GM21723 (cell line): ENCODE measurements at regions not wholly inside any gene's neighbourhood (a gene's known extent, or its start where the extent isn't known, plus 50 kb on each side); places are given as distances from the start of the nearest gene placed in this dataset.
"Not testable (repeated sequence)": the region's sequence is repeated elsewhere in the genome, so short reads cannot be mapped to it uniquely, and the experiment has no call there.

Source experiments
- ATAC-seq: cut with Tn5 transposase; IDR thresholded peaks from one replicate; pipeline ENCODE4 v1.9.1; 2021; ENCODE audit warnings: mild to moderate bottlenecking, moderate library complexity; ENCODE audit not compliant: unreplicated experiment

GRCh38 chr10:15921423-15921945 lies 61.2 kb upstream of the MINDY3 start:
- ATAC-seq: not testable (repeated sequence)

- no peak for ATAC-seq
Observed at GRCh38 chr10:15931376-15931775, 71.1 kb upstream of the MINDY3 start.

GRCh38 chr10:15939543-15939942 lies 79.2 kb upstream of the MINDY3 start:
- ATAC-seq: not testable (repeated sequence)

DNA sequence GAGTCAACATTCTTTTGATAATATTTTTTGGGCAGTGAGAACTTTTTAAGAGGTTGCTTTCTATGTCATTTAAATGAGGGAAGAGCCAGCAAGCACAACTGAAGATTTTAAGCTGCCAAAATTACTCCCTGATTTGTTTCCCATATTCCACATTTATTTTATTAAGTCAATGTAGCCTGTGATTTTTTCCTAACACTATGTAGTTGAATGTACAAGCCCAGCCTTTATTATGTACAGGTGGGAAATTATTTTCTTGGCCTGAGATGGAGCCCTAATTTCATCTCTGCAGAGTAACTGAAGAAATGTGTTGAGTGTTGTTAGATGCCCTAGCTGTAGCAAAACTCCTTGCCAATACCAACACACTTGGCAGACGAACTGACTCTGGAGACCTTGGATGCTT lies 83.1 kb upstream of the MINDY3 start:
- ATAC-seq: no peak

- no peak for ATAC-seq
Observed at GRCh38 chr10:15954188-15954587, 93.9 kb upstream of the MINDY3 start.

DNA sequence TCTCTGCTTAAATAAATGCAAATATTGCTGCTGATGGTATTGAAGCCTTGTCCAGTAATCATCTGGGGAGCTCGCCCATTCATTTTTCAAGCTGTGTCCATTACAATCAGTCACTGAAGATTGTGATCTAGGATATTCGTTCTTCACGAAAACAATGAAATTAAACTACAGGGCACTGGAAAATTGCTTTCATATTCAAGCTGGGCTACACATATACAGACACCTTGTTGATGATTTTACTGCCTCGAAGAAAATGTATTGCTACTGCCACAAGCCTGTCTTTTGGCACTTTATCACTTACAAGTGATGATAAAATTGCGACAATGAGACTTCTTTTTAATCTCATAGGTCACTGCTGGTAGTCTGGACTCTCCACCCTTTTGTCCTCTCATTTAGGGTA lies 100.0 kb upstream of the MINDY3 start:
- ATAC-seq: no peak

DNA sequence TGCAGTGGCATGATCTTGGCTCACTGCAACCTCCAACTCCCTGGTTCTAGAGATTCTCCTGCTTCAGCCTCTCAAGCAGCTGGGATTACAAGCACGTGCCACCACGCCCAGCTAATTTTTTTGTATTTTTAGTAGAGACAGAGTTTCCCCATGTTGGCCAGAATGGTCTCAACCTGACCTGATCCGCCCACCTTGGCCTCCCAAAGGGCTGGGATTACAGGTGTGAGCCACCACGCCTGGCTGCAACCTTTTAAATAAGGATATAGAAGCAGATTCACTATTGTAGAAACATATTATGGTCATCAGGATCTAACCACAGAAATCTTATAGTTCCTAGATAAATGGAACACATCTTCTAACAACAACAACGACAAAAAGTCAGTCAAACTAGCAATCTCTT lies 112.4 kb upstream of the MINDY3 start:
- not testable (repeated sequence) for ATAC-seq

- no peak for ATAC-seq
Observed at GRCh38 chr10:15985690-15986089, 125.4 kb upstream of the MINDY3 start.

- ATAC-seq: no peak
Observed at GRCh38 chr10:15990535-15991129, 130.3 kb upstream of the MINDY3 start.

GRCh38 chr10:15997313-15997712 lies 137.0 kb upstream of the MINDY3 start:
- no peak for ATAC-seq

DNA sequence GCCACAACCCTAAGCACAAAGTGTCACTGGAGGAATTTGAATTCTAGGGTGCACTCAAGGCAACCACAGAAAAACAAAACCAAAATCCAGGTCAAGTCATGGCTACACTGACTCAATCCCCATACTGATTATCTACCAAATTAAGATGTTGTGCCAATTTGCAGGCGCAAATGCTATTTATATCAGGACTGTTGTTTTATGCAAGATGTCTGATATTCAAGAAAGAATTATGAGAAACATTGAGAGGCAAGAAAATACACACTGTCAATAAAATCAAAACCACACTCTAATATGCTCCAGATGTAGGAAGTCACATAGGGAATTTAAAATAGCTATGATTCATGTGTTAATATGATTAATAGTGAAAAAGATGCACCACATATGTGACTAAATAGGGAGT lies 141.3 kb upstream of the MINDY3 start:
- ATAC-seq: no peak

DNA sequence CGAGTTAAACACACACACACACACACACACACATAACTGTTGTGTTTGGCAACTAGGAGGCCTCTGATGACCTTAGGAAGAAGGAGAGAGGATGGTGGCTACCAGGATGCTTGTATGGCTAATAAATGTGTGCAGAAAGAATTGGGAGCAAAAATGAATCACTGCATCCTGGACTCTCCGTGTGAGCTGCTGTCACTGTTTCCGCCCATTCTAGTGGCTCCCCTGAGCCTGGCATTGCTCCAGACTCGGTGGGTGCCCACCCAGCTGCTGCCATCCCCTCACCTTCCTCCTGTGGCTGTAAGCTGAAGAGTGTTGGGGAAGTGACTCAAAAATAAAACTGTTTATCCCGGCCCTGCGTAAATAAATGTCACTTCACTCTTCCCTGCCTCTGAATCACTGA lies 149.5 kb upstream of the MINDY3 start:
- ATAC-seq: no peak

DNA sequence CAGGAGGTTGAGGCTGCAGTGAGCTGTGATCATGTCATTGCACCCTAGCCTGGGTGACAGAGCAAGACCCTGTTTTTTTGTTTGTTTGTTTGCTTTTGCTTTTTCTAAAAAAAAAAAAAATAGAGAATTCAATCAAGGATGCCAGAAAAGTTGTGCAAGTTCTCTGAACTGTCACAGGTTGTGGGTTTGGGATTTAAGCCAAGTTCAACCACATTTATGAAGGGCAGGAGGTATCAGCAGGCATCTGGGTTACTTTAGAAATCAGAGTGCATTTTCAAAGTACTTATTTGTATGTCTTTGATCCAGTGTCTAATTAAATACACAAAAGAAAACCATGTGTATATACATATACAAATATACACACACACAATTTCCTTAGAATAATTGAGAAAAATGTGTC lies 151.2 kb upstream of the MINDY3 start:
- ATAC-seq: no peak

- ATAC-seq: no peak
Observed at GRCh38 chr10:16014469-16014868, 154.2 kb upstream of the MINDY3 start.

- no peak for ATAC-seq
Observed at GRCh38 chr10:16016688-16017087, 156.4 kb upstream of the MINDY3 start.

GRCh38 chr10:16020836-16021235 lies 160.5 kb upstream of the MINDY3 start:
- ATAC-seq: no peak

DNA sequence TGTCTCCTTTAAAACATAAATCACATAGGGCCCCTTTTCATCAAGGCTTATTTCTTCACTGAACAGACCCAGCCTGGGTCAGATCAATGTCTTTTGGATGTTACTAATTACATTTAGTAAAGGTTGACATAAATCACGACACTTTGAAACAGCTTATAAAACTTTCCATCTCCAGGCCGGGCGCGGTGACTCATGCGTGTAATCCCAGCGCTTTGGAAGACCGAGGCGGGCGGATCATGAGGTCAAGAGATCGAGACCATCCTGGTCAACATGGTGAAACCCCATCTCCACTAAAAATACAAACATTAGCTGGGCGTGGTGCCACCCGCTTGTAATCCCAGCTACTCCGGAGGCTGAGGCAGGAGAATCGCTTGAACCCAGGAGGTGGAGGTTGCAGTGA lies 166.5 kb upstream of the MINDY3 start:
- not testable (repeated sequence) for ATAC-seq

GRCh38 chr10:16030562-16030961 lies 170.3 kb upstream of the MINDY3 start:
- no peak for ATAC-seq

GRCh38 chr10:16049050-16049449 lies 188.7 kb upstream of the MINDY3 start:
- no peak for ATAC-seq

GRCh38 chr10:16049782-16050181 lies 189.5 kb upstream of the MINDY3 start:
- no peak for ATAC-seq

GRCh38 chr10:16063350-16063749 lies 203.0 kb upstream of the MINDY3 start:
- ATAC-seq: no peak

- ATAC-seq: not testable (repeated sequence)
Observed at GRCh38 chr10:16083551-16083950, 223.2 kb upstream of the MINDY3 start.

DNA sequence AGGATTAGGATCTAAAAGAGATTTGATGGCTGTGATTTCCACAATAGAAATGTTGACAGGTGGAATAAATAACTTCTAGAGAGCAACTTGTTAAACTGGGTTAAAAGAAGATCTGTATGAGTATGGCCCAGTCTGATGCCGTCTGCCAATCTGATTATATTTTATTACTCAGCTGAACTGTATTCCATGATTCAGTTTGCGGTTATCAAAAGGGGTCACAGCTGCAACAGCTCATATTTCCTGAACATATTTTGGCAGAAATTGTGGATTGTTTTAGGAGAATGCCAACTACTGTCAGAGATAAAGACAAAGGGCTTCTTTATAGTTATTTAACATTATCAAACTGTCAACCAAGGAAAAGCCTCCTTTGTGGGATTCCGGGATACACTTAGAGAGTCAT lies 244.8 kb upstream of the MINDY3 start:
- no peak for ATAC-seq
